ENCODE measurements at regions not wholly inside any gene's neighbourhood (a gene's known extent, or its start where the extent isn't known, plus 50 kb on each side); places are given as distances from the start of the nearest gene placed in this dataset.
"Not testable (repeated sequence)": the region's sequence is repeated elsewhere in the genome, so short reads cannot be mapped to it uniquely, and the experiment has no call there.

GRCh38 chr2:216775043-216775453 lies 79.7 kb upstream of the IGFBP5 start:
- DNase-seq (ENCODE audit: low spot score) = peak; percentile 93

DNA sequence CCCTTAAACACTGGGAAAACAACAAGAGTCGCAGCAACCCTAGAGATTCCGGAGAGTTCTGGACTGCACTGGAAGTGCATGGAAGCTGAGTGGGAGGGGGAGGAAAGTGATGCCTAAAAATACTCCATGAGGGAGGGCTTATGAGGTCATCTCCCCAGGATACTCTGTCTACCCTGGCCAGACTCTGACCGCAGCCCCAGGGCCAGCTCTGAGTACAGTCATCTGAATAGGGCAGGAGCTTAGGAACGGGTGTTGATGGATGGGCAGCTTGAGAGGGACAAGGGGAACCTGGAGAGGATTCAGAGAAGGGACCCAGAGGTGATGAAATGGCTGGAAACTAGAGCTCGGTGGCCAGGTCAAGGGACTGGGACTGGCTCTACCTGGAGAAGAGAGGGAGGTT lies 79.3 kb upstream of the IGFBP5 start:
- DNase-seq (ENCODE audit: low spot score) = peak; percentile 94

GRCh38 chr2:216774180-216774579 lies 78.8 kb upstream of the IGFBP5 start:
- DNase-seq (ENCODE audit: low spot score) = peak; percentile 27

- DNase-seq (ENCODE audit: low spot score) = no peak
These were observed 77.7 kb upstream of the IGFBP5 start for GRCh38 chr2:216773072-216773471.

GRCh38 chr2:216770717-216771116 lies 75.4 kb upstream of the IGFBP5 start:
- no peak for DNase-seq (ENCODE audit: low spot score)

DNA sequence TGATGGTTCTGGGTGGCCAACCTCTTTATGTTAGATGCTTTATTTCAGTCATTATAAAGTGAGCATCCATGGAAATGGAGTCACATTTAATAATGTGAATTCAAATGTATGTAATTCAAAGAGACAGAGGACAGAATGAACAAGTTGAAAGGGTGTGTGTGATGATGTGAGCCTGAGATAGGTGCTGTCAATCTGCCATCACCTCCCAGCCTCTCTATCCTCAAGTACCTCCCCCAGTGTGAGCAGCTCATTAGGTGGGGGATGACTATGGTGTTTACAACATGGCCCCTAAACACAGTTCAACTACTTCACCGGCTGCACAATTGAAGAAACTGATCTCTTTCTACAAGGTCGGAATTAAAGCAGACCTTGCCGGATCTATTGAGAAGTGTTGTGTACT lies 74.7 kb upstream of the IGFBP5 start:
- DNase-seq (ENCODE audit: low spot score) = no peak

DNA sequence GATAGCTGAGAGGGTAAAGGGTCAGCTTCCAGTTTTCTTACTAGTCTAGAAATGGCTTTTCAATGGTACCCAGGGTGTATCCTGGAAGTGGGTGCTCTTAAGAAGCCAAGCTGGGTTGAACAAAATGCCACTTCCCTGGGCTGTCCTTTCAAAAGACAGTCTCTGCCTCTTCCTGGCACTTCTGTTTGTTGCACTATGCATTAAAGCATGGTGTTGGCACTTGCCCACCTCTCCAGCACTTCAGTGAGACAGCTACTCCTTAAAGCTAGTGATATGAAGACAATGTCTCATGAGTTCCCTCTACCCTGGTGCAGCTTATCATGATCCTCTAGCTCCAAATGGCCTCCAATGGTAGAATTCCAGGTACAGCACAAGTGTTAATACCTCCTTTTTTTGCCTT lies 74.3 kb upstream of the IGFBP5 start:
- DNase-seq (ENCODE audit: low spot score) = no peak

DNA sequence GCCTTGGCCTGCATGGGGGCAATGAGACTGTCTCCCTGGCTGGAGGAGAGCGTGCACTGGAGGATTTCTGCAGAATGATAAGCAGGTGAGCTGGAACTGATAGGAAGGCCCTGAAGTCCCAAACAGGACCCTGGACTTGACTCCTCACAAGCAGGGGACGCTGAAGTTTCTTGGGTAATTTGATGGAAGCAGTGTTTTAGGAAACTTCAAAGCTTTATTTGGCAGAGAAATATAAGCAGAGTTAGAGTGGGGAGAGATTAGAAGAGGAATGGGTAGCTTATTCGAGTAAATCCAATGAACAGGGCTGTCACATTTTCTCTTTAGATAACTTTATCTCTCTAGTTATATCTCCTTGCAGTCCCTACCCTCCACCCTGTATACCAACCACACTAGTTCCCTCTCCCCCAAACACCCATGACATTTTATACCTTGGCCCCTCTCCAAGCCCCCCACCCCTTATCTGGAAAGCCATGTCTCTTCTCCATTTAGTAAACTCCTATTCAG lies 73.6 kb upstream of the IGFBP5 start:
- no peak for DNase-seq (ENCODE audit: low spot score)

- DNase-seq (ENCODE audit: low spot score) = no peak
These were observed 70.5 kb upstream of the IGFBP5 start for GRCh38 chr2:216765761-216766262.

DNA sequence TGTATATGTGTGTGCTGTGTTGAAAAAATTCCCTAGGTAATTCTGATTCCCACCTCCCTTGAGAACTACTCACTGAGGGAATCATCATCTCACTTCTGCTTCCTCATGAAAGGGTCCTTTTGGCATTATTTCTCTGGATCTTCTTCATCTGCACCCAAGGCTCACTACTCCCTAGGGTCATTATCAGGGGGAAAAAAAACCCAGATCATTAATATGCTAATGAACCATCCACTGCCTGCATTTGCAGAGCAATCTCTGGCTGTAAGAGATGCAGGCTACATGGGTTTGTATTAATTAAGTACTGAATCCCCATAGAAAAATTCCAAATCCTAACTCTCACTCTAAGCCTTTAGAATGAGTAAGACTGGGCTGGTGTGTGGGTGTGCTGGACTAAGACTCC lies 68.0 kb upstream of the IGFBP5 start:
- DNase-seq (ENCODE audit: low spot score) = no peak

- no peak for DNase-seq (ENCODE audit: low spot score)
These were observed 66.5 kb upstream of the IGFBP5 start for GRCh38 chr2:216761809-216762208.

DNA sequence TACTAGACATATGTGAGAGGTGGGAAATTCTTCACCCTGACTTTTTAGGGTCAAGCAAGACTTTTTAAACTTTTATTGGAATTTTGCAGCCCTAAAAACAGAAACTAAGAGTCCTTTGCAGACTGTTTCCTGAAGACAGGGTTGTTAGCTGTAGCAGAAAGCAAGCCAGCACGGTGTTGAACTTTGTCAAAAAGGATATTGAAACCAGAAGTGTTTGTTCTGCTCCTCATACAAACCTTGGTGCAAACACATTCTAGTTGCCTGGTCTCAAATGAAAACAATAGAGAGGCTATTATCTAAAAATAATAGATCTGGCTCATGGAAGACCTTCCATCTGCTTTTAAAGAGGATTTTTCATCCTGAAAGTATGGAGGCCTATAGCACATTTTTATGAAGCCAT lies 65.8 kb upstream of the IGFBP5 start:
- no peak for DNase-seq (ENCODE audit: low spot score)

- no peak for DNase-seq (ENCODE audit: low spot score)
These were observed 63.2 kb upstream of the IGFBP5 start for GRCh38 chr2:216758256-216759155.

- DNase-seq (ENCODE audit: low spot score) = no peak
These were observed 62.2 kb upstream of the IGFBP5 start for GRCh38 chr2:216757532-216757931.

GRCh38 chr2:216756435-216756834 lies 61.1 kb upstream of the IGFBP5 start:
- DNase-seq (ENCODE audit: low spot score) = no peak

DNA sequence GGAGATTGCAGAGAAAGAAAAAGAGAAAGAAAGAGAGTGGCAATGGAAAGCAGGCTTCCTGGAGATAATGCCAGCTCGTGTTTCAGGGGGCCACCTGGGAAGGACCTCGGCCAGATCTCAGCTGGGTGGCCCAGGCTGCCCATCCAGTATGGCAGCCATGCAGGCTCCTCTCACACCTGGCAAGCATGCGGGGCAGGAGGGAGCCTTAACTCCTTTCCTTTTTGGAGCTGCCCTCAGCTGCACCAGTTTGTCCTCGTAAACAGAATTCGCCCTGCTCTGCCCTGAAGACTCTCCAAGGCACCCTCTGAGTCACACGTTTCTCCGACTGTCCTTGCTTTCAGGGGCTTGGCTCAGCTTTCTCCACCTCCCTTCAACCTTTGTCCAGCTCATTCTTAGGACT lies 59.5 kb upstream of the IGFBP5 start:
- no peak for DNase-seq (ENCODE audit: low spot score)

- DNase-seq (ENCODE audit: low spot score) = no peak
These were observed 59.0 kb upstream of the IGFBP5 start for GRCh38 chr2:216754336-216754735.

DNA sequence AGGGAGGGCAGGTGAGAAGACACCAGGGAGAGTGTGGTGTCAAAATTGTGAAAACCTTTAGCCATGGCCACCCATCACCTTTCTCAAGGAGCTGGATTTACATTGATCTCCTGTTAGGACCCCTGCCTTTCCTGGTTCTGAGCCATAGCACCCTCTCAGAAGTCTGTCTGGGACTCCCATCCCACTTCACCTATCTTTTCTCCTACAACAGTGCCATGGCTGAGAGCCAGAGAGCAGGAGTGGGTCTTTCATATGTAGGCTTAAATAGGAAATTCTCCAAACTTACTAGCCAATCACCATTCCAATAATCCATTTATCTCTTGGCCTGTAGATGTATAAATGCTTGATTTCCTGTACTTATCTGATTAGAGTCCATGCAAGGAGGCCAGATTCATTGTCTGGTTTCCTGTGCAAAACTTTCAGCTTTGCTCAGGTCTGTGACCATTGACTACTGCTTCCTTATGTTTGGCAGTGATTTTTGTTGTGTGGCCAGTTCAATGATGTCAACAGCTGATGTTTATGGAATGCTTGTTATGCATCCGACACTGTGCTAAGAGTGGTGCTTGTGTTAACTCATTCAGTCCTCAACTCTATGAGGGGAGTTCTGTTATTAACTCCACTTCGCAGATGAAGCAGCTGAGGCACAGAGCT lies 57.6 kb upstream of the IGFBP5 start:
- peak; percentile 49 for DNase-seq (ENCODE audit: low spot score)

GRCh38 chr2:216750750-216751149 lies 55.4 kb upstream of the IGFBP5 start:
- not testable (repeated sequence) for DNase-seq (ENCODE audit: low spot score)

DNA sequence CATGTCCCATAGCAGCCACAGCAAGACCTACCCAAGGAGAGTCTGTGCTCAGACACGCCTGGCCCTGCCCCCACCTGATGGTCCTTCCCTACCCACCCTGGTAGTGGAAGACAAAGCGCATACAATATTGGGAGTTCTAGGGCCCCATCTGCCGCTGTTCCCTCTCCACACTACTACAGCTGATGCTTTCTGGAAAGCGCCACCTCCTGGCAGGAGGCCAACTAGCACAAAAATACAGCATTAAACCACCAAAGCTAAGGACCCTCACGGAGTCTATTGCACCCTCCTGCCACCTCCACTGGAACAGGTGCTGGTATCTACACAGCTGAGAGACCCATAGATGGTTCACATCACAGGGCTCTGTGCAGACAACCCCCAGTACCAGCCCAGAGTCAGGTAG lies 50.9 kb upstream of the IGFBP5 start:
- DNase-seq (ENCODE audit: low spot score) = not testable (repeated sequence)

DNA sequence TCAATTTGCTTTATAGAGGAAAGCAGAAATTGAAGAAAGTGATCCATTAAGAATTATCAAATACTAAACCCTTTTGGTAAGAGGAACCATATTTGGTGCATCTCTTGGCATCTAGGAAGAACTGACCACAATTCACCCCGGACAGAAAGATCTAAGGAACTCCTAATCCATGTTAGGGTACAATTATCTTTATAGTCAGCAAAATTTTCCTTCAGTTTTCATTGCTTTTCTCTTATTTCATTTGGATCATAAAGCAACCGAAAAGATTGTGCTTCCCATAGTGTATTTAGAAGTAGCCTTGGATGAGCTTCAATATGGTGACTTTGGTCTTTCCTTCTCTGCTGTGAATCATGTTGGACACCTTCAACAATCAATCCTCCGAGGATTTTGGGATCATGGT lies 50.1 kb upstream of the IGFBP5 start:
- no peak for DNase-seq (ENCODE audit: low spot score)

Measured in AG20443 (cell line).